Cerebellar nuclear complex (tissue), 1 donor: ENCODE measurements at regions not wholly inside any gene's neighbourhood (a gene's known extent, or its start where the extent isn't known, plus 50 kb on each side); places are given as distances from the start of the nearest gene placed in this dataset.
"Not testable (repeated sequence)": the region's sequence is repeated elsewhere in the genome, so short reads cannot be mapped to it uniquely, and the experiment has no call there.

Experiments used
- DNase-seq, 2 experiments: peaks; one replicate each; lab custom pipeline; 2025; lab: John Stamatoyannopoulos, UW

- no peak for DNase-seq
Measured at GRCh38 chr16:85441189-85441889, 171.8 kb upstream of the GSE1 start.

GRCh38 chr16:85441890-85442670, 171.0 kb upstream of the GSE1 start:
- DNase-seq = no peak

GRCh38 chr16:85443116-85443515, 170.0 kb upstream of the GSE1 start:
- DNase-seq = no peak

- no peak for DNase-seq
Measured at GRCh38 chr16:85443531-85443930, 169.6 kb upstream of the GSE1 start.

- DNase-seq = peak; percentile 49 to 74
Measured at GRCh38 chr16:85445064-85445778, 167.9 kb upstream of the GSE1 start.

GRCh38 chr16:85445779-85446222, 167.3 kb upstream of the GSE1 start:
- no peak for DNase-seq

GRCh38 chr16:85446951-85447692, 166.0 kb upstream of the GSE1 start:
- no peak for DNase-seq

- DNase-seq = no peak
Measured at GRCh38 chr16:85447693-85448313, 165.3 kb upstream of the GSE1 start.

- no peak for DNase-seq
Measured at GRCh38 chr16:85448557-85449190, 164.4 kb upstream of the GSE1 start.

- no peak for DNase-seq
Measured at GRCh38 chr16:85449191-85449884, 163.8 kb upstream of the GSE1 start.

GRCh38 chr16:85449885-85450245, 163.3 kb upstream of the GSE1 start:
- DNase-seq = no peak

- DNase-seq = not testable (repeated sequence)
Measured at GRCh38 chr16:85451142-85451541, 162.0 kb upstream of the GSE1 start.

GRCh38 chr16:85451641-85452363, 161.3 kb upstream of the GSE1 start:
- no peak for DNase-seq

- DNase-seq = no peak
Measured at GRCh38 chr16:85452364-85453193, 160.5 kb upstream of the GSE1 start.

- no peak for DNase-seq
Measured at GRCh38 chr16:85453194-85453678, 159.9 kb upstream of the GSE1 start.

- no peak for DNase-seq
Measured at GRCh38 chr16:85453703-85454102, 159.4 kb upstream of the GSE1 start.

GRCh38 chr16:85454171-85454872, 158.8 kb upstream of the GSE1 start:
- DNase-seq = no peak

- DNase-seq = no peak
Measured at GRCh38 chr16:85455534-85455933, 157.6 kb upstream of the GSE1 start.
